Retinal pigment epithelial cell (primary cell): ENCODE measurements at regions not wholly inside any gene's neighbourhood (a gene's known extent, or its start where the extent isn't known, plus 50 kb on each side); places are given as distances from the start of the nearest gene placed in this dataset.

Source experiments
- DNase-seq: peaks from one replicate; pipeline ENCODE4 v3.0.0-alpha.2; 2010; ENCODE audit warnings: low read depth
- H3K4me3 ChIP-seq: 2 replicates; pipeline ENCODE4 v1.5.1; 2011; ENCODE audit warnings: mild to moderate bottlenecking, low read length, control low read depth, moderate library complexity
- CTCF ChIP-seq: conservative IDR thresholded peaks from 2 replicates; pipeline ENCODE4 v1.5.1; 2011; ENCODE audit warnings: low read depth, low read length, control low read depth, inconsistent platforms

- no peak for TF ChIP-seq CTCF
These were observed 223.8 kb upstream of the KLF6 start for GRCh38 chr10:4008676-4009382.

GRCh38 chr10:4007771-4008170 is 222.8 kb upstream of the KLF6 start:
- no peak overlapping the region for H3K4me3 ChIP-seq
- DNase-seq, result no peak
- no peak for TF ChIP-seq CTCF

More at GRCh38 chr10:4008676-4009382, 223.8 kb upstream of the KLF6 start:
- no peak overlapping the region for H3K4me3 ChIP-seq
- no peak for DNase-seq

GRCh38 chr10:4006858-4007257 is 221.8 kb upstream of the KLF6 start:
- DNase-seq, result no peak

GRCh38 chr10:4006051-4006450 is 221.0 kb upstream of the KLF6 start:
- DNase-seq, result no peak
- no peak overlapping the region for H3K4me3 ChIP-seq
- TF ChIP-seq CTCF, result no peak

More at GRCh38 chr10:4006858-4007257, 221.8 kb upstream of the KLF6 start:
- H3K4me3 ChIP-seq, result no peak overlapping the region
- no peak for TF ChIP-seq CTCF

- H3K4me3 ChIP-seq, result no peak overlapping the region
- TF ChIP-seq CTCF, result no peak
- no peak for DNase-seq
These were observed 220.0 kb upstream of the KLF6 start for GRCh38 chr10:4004990-4005389.

- H3K4me3 ChIP-seq, result no peak overlapping the region
- DNase-seq, result no peak
- TF ChIP-seq CTCF, result no peak
These were observed 219.1 kb upstream of the KLF6 start for GRCh38 chr10:4004144-4004543.

GRCh38 chr10:4003348-4003973 is 218.5 kb upstream of the KLF6 start:
- no peak for TF ChIP-seq CTCF
- DNase-seq, result no peak
- H3K4me3 ChIP-seq, result no peak overlapping the region
